NCI-H345 treated with DMSO at 0.1 percent for 48 hours (cell line): ENCODE measurements at regions not wholly inside any gene's neighbourhood (a gene's known extent, or its start where the extent isn't known, plus 50 kb on each side); places are given as distances from the start of the nearest gene placed in this dataset.
A peak's percentile ranks its signal among the peaks of the same experiment; 100 is the strongest.

ENCODE experiments used
- DNase-seq: peaks from one replicate; lab custom pipeline; 2025; ENCODE audit not compliant: unreplicated experiment; lab: John Stamatoyannopoulos, UW

DNA sequence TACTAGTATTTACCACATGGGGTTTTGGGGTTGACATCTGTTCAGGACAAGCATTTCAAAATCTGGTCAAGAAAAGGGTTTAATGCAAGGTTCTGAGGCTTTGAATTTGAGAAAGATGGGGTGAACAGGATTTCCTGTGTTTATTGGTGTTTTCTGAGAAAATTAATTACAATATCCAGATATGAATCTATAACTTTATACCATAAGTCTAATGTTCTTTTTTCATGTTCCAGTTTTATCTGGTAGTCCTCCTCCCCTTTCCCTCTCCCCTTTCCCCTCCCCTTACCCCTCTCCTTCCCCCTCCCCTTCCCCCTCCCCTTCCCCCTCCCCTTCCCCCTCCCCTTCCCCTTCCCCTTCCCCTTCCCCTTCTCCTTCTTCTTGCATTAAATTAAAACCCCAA, 1518.2 kb upstream of the TMEFF2 start:
- no peak for DNase-seq

DNA sequence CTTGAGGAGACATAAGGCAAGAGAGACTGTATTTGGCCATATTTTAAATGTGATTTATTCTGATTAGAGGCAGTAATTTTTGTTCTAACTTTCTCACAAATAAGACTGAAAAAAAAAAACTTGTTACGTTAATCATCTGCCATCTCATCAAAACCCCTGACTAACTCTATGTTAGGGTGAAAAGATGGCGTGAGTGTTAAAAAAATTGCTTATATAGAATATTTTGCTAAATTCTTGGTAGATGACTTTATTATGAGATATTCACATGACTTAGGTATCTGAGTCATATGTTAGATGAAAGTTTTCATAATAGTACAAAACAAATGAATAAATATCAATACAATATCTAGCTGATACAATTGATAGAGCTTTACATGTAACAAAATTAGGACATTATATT, 1508.7 kb upstream of the TMEFF2 start:
- no peak for DNase-seq

DNA sequence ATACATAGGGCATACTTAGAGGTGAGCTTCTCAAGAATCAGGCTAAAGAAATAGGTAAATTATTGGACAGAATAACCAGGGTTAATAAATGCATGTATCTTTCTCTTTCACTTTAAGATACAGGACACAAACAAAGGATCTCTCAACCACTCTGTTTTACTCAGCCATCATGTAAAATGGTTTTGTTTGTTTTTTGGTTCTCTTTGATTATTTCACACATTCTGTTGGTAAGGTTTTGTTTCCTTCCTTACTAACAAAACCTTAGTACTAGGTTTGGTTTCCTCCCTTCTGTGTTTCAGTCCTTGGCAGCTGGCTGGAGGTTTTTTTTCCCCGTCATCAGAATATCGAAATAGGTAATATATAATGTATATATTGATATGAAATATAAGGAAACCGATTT, 1506.8 kb upstream of the TMEFF2 start:
- no peak for DNase-seq

DNA sequence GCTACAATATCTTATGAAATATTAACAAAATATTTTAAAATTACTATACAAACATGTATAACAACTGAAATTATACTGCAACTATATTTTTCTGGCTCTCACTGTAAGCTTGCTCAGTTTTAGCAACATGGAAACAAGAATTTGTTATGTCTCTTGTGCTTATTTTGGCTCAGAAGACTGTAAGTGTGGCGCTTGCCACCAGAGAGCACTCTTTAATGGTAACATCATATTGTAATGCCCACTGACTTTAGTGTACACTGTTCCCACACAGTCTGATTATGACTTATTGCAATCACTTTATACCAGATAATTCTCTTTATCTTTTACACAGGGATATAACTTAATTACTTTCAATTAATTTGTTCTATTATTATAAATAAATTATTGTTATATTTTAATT, 1500.6 kb upstream of the TMEFF2 start:
- peak; percentile 34 for DNase-seq

DNA sequence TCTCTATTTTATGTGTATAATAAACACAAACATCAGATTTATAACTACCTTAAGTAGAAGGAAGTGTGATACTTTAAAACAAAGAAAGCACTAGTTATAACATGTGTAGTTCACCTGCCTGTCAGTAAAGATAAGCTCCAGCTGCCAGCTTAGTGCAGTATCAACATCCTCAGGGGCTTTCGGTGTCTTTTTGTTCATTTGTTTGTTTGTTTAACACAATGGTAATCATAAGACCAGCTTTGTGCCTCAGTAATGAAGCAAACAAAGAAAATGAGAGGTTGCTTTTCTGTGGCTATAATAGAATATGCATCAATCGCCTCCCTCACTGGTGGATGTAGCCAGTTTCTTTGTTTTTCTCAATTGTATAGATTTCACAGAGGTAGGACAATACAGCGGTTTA, 1499.0 kb upstream of the TMEFF2 start:
- peak; percentile 73 for DNase-seq

DNA sequence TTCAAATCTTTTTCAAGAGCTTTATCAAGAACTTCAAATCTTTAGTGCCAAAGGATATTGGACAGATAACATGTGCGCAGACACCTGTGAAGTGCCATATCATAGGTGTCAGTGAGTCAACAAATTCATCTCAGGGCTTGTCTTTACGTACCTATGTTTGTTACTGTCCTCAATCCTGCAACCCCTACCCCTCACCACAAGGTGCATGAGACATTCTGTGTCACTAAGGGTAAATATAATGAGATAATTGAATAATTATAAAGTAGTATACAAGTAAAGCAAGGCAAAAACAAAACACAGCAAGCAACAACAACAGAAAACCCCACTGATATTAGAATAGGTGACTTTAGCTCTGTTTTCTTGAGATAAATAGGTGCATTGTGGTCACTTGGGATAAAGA, 1495.8 kb upstream of the TMEFF2 start:
- no peak for DNase-seq

DNA sequence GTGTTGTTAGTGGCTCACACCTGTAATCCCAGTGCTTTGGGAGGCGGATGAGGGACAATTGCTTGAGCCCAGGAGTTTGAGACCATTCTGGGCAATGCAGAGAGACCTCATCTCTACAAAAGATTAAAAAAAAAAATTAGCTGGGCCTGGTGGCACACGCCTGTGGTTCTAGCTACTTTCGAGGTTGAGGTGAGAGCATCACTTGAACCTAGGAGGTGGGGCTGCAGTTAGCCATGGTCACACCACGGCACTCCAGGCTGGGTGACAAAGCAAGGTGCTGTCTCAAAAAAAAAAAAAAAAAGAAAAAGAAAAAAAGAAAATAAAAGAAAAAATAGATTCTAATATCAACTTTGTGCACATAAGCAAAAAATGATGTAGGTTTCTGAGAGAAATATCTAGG, 1492.5 kb upstream of the TMEFF2 start:
- DNase-seq: no peak

DNA sequence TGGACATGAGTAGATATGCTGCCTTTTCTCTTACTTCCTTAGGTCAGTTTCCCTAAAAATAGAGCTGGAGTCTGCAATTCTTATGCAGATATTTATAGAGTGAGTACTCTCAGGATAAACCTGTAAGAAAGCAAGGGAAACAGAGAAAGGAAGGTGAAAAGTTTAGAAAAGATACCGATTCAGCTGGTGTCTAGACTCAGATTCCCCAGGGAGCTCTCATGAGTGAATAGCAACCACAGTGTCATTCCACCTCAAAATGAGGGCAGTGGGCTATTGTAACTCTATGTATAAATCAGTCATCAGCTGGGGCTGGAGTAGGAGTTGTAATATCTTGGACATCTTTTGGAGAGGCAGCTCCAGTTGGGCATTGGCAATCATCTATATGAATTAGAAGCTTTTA, 1485.1 kb upstream of the TMEFF2 start:
- DNase-seq: no peak

DNA sequence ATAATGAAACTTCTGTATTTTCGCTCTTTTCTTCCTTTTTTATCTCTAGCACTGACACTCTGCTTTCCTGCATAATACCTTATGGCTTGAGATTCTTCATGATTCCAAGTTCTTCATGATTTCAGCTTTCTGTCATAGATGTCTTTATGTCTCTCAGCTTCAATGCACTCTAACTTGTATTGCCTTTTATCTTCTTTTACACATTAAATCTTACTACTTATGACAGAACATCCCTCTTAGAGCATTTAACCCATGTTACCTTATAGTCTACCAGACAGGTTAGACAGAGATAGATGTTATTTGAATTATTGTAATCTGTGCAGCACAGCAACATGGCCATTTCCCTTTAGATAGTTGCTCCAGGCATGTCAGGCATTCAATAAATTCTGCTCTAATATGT, 1475.7 kb upstream of the TMEFF2 start:
- no peak for DNase-seq

DNA sequence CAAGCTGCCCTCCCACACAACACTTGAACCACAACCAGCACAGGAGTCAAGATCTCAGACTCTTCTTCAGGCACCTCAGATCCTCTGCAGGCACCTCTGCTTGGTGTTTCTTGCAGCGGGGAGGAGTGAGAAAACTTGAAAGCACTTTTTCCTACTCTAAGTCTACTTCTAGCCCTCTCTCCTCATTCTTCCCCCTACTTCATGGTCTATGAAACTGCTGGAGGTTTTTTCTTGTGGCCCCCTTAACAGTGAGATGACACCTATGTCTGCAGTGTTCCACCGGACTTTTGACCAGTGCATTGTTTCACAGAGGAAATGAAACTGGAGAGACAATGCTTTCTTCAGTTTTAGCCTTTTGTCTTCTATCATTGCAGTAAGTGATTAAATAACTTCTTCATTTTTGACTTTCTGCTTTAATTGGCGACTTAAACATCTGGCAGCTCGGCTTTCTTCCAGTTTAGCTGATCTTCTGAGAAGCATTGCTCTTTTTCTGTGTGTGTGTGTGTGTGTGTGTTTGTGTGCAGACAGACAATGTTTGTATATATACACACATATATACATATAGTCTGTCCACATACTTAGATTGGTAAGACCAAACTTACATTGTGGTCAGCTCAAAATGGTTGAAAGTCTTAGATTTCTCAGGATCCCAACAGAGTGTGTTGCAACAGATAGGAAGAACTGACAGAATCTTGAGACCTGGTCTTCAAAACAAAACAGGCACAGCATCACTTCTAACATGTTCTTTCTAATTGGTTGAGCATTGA, 1474.0 kb upstream of the TMEFF2 start:
- no peak for DNase-seq

DNA sequence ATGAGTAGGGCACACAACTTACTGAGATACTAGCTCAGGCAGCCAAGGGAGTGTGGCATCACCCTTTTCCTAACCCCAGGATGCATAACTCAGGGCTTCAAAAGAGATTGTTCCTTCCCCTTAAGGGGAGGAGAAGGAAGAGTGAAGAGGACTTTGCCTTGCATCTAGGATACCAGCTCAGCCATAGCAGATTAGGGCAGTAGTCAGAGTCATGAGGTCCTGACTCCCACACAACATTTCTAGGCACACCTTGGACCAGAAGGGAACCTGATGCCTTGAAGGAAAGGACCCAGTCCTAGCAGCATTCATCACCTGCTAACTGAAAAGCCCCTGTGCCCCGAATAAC, 1433.2 kb upstream of the TMEFF2 start:
- no peak for DNase-seq

DNA sequence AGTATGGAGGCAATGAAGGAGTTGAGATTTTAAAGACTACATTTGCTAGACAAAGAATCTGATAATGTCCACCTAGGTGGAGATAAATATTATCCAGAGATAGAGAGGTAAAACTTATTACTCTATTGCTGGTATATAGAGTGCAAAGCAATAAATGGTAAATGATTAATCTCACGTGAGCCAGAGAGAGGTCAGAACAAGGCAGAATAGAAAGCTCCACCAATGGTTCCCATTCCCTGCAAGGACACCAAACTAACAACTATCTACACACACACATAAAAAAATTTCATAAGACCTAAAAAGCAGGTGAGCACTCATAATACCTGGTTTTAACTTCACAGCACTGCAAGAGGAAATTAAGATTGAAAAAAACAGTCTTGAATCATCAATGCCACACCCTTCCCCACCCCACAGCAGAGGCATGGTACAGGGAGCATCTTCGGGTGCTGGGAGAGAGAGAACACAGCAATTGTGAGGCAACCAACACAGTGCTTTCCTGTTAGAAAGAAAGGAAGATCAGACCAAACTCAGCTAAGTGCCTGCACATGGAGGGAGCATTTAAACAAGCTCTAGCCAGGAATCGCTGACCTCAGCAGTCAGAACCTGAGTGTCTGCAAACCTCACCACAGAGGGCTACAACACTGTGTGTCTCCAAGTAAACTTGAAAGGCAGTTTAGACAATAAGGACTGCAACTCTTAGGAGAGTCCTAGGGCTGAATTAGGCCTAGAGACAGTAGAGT, 1432.6 kb upstream of the TMEFF2 start:
- no peak for DNase-seq

DNA sequence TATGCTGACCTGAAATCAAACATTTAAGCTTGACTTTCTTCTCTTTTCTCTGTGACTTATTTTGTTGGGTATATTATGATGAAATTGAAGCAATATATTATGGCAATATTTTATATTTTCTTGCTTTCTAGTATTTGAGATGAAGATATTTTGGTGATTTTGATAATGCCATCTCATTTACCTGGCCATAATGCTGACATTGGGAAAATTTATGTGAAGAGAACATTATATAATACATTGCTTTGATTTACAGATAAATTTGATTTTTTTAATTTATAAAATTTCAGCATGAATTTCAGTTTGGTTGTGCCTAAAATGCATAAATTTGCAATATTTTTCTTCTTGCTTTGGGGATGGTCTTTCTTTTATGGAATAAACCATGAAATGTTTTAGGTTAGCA, 1413.7 kb upstream of the TMEFF2 start:
- no peak for DNase-seq

DNA sequence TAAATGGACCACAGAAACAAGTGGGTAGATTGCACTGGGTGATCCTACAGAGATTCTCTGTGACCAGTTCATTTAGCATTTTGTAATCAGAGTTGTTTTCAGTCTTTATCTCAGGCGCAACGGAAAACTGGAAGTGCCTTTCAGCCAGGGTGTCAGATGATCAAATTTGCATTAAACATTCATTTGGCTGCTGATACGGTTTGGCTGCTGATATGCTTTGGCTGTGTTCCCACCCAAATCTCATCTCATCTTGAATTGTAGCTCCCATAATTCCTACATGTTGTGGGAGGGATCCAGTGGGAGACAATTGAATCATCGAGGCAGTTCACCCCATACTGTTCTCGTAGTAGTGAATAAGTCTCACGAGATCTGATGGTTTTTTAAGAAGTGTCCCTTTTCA, 1396.1 kb upstream of the TMEFF2 start:
- no peak for DNase-seq

DNA sequence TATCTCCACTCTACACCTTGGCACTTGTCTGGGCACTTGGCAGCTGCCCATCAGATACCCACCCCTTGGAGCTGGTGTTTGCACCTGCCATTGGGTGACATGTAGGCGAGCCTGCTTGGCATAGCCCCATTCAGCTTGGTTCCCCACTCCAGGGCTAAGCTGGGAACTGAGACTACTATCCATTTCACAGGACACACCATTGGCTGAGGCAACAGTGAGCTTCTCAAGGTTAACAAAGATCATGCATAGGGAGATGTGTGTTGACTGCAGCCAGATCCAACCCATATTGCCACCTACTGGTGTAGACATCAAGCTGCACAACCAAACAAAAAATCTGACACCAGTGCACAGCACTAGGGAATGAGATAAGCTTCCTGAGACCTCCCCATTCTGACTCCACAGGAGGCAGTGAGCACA, 1389.8 kb upstream of the TMEFF2 start:
- no peak for DNase-seq

DNA sequence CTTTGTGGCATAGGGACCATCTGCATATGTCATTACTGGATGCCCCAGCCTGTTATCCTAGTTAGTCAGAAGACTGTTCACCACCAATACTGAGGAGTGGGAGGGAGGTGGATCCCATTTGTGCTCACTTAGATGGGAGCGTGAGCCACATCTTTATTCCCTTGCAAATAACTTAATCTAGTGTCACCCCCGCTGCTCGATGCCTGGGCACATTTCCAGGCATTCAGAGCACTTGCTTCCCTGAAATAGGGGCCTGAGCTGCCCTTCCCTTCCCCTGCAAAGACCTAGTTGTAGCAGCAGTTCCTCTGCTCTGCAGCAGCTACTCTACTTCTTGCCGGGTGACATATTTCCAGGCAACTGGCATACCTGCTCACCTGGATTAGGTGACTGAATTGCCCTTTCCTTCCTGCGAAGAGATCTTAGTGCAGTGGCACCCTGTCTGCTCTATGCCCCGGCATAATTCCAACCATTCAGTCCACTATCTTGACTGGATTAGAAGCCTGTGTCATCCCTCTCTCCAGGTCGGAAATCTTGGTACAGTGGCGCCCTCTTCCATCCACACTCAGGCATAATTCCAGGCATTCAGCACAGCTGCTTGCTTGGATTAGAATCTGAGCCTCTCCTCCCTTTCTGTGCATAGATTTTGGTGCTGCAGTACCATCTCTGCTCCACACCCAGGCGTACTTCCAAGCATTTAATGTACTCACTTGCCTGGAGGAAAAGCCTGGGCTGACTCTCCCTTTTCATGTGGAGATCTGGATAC, 1389.1 kb upstream of the TMEFF2 start:
- no peak for DNase-seq

DNA sequence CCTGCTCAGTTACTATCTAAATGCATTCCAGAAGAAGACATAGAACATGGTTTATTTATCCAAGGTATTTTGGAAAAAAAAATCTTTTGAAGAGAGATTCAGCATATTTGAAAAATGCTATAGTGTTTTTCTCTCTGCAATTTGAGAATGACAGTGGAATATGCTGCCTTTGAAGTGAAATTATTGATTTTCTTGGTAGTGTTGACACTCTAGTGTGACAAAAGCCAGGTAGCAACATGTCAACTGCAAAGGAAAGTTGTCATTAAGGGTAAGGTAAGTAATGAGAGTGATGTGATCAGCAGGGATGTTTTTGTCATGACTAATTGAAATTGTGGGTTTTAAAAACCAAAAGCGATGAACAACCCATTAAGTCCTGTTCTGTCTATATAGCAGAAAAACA, 1387.1 kb upstream of the TMEFF2 start:
- peak; percentile 4 for DNase-seq

DNA sequence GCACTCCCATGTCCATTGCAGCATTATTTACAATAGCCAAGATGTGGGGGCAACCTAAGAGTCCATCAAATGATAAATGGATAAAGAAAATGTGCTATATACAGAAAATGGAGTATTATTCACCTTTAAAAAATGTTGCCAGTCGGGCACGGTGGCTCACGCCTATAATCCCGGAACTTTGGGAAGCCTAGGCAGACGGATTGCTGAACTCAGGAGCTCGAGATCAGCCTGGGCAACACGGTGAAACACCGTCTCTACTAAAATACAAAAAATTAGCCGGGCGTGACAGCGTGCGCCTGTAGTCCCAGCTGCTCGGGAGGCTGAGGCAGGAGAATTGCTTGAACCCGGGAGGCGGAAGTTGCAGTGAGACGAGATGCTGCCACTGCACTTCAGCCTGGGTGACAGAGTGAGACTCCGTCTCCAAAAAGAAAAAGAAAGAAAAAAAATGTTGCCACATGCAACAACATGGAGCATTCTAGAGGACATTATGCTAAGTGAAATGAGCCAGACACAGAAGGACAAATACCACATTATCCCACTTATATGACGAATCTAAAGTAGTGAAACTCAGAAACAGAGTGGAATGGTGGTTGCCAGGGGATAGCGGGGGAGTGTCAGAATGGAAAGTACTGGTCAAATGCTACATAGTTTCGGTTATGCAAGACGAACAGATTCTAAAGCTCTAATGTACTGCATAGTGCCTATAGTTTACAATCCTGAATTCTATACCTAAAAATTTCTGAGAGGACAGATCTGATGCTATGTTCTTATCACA, 1385.6 kb upstream of the TMEFF2 start:
- DNase-seq: no peak

DNA sequence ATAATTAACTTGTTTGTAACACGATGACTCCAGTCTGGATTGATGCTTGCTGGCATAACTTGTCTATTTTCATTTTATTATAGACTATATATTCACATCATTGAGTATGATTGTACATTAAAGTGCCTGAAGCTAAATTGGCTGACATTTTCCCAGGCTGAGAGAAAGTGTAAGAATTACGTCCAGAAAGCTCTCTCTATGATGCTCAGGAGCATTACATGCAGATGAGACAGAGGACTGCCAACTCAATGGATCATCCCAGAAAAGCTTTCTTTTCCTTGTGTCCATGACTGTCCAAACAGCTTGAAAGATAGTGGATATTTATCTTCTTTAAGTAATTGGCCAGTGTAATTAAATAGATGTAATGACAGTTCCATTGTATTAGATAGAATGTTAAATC, 1372.2 kb upstream of the TMEFF2 start:
- no peak for DNase-seq

DNA sequence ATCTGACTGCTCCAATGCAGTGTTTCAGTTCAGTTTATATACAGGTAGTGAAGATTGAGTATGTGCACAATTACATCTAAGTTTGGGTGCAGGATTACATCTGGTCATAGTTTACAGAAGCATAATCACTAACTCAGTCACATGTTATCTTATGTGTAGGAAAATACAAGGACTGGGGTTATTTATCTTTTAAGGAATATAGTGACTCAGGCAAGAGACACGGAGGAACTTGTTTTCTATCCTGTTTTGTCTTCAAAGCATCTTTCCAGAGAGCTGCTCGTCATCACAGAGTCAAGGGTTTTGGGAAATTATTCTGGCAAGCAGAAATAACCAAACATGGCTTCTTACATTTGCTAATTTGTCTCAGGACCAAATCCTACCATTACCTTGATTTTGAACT, 1371.5 kb upstream of the TMEFF2 start:
- no peak for DNase-seq

DNA sequence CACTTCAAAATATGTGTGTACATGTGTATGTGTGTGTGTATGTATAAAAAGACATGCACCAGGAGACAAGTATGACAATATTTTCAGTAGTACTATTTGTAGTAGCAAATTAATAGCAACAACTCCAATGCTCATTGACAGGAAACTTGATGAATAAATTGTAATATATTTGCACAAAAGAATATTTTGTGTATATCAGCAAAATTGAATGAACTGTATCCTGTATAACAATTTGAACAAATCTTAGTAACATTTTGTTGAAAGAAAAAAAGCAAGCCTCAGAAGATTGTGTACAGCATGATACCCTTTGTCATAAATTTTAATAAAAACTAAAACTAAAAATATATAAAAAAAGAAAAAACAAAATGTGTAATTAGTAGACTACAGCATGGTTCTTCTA, 1367.3 kb upstream of the TMEFF2 start:
- DNase-seq: no peak
